Activated CD8-positive, alpha-beta T cell treated with anti-CD3 and anti-CD28 coated beads, Interleukin-2, amount 10 ng/mL, durations not matched to agents 7 days and 5 days (primary cell): ENCODE measurements at regions not wholly inside any gene's neighbourhood (a gene's known extent, or its start where the extent isn't known, plus 50 kb on each side); places are given as distances from the start of the nearest gene placed in this dataset.

ENCODE experiments used
- ATAC-seq: fragments of 150-1000 bp; cut with Tn5 transposase; one replicate; pipeline ENCODE4 v1.10.0; 2021; ENCODE audit warnings: moderate library complexity
- CTCF ChIA-PET: fragments of 350-600 bp; sonication (Branson Sonifier 250); formaldehyde crosslinking; loops from one replicate; lab custom pipeline; 2021; ENCODE audit warnings: antibody characterized with exemption; lab: Charles Lee
- POLR2A ChIA-PET: fragments of 350-600 bp; sonication (Branson Sonifier 250); formaldehyde crosslinking; loops from one replicate; lab custom pipeline; 2021; ENCODE audit warnings: antibody characterized with exemption; lab: Charles Lee
- DNase-seq: peaks from one replicate; pipeline ENCODE4 v3.0.0-alpha.2; 2020
- H3K27ac Mint-ChIP-seq: one replicate; pipeline ENCODE4 v1.8.0; 2021; ENCODE audit warnings: mild to moderate bottlenecking, mixed read lengths
- H3K27me3 Mint-ChIP-seq: one replicate; pipeline ENCODE4 v1.8.0; 2021; ENCODE audit warnings: low read depth, mixed read lengths
- H3K36me3 Mint-ChIP-seq: one replicate; pipeline ENCODE4 v1.8.0; 2021; ENCODE audit warnings: low read depth, mixed read lengths
- H3K4me1 Mint-ChIP-seq: one replicate; pipeline ENCODE4 v1.8.0; 2021; ENCODE audit warnings: low read depth, mixed read lengths
- H3K4me3 Mint-ChIP-seq: one replicate; pipeline ENCODE4 v1.8.0; 2021; ENCODE audit warnings: mild to moderate bottlenecking, mixed read lengths
- H3K9me3 Mint-ChIP-seq: one replicate; pipeline ENCODE4 v1.8.0; 2022; ENCODE audit warnings: mixed read lengths; ENCODE audit not compliant: insufficient read depth

DNA sequence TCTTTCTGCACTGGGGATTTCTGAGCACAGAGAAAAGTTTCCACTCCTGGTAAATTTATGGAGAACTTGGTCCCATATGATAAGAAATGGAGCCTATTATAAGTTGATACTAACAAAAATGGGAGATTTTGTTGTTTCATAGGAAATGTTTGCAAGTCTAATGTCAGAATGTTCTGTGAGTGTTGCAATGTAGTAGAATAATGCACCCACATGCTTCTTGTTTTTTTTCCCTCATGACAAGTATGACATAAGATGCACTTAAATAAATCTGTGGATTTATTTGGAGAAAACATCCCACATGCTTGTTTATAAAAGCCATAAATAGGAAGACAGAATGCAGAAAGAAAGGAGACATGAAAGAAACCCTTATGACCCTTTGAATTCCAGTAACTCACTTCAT, 50.8 kb upstream of the KCNJ6 start:
- H3K27me3 Mint-ChIP-seq, result no peaks in the 10 kb centered on the region
- H3K4me3 Mint-ChIP-seq, result no peak overlapping the region
- DNase-seq (no peak), ATAC-seq (no peak)
- H3K27ac Mint-ChIP-seq, result no peak overlapping the region
- POLR2A ChIA-PET, result no interaction called here
- no peaks in the 10 kb centered on the region for H3K9me3 Mint-ChIP-seq
- no peaks in the 10 kb centered on the region for H3K4me1 Mint-ChIP-seq
- no peaks in the 10 kb centered on the region for H3K36me3 Mint-ChIP-seq
- CTCF ChIA-PET, result no interaction called here

DNA sequence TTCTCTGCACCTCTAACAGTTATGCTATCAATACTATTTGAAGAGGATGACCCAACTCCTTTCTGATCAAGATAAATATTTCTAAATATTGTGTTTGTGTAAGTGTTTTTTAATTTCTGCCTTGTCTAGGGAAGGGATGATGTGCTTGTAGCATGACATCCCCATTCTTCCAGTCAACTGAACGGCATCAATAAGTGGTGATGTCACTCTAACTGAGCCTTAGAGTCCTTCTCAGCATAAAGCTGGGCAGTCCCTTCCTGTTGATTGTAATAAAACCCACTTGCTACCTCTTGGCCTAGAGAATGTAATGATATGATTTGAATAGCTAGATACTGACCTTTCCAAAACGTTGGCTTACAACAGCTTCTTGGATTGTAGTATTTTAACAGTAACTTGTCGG, 52.5 kb upstream of the KCNJ6 start:
- ChIA-PET POLR2A (no interaction called here), CTCF (no interaction called here)
- Mint-ChIP-seq H3K4me1 (no peaks in the 10 kb centered on the region), H3K4me3 (no peak overlapping the region), H3K9me3 (no peaks in the 10 kb centered on the region), H3K27ac (no peak overlapping the region), H3K27me3 (no peaks in the 10 kb centered on the region), H3K36me3 (no peaks in the 10 kb centered on the region)
- no peak for ATAC-seq
- no peak for DNase-seq

GRCh38 chr21:37970548-37970947, 54.3 kb upstream of the KCNJ6 start:
- CTCF ChIA-PET, result no interaction called here
- POLR2A ChIA-PET, result no interaction called here
- Mint-ChIP-seq H3K36me3 (no peaks in the 10 kb centered on the region), H3K9me3 (no peaks in the 10 kb centered on the region), H3K27me3 (no peaks in the 10 kb centered on the region), H3K27ac (no peak overlapping the region), H3K4me3 (no peak overlapping the region), H3K4me1 (no peaks in the 10 kb centered on the region)
- ATAC-seq (no peak), DNase-seq (no peak)

DNA sequence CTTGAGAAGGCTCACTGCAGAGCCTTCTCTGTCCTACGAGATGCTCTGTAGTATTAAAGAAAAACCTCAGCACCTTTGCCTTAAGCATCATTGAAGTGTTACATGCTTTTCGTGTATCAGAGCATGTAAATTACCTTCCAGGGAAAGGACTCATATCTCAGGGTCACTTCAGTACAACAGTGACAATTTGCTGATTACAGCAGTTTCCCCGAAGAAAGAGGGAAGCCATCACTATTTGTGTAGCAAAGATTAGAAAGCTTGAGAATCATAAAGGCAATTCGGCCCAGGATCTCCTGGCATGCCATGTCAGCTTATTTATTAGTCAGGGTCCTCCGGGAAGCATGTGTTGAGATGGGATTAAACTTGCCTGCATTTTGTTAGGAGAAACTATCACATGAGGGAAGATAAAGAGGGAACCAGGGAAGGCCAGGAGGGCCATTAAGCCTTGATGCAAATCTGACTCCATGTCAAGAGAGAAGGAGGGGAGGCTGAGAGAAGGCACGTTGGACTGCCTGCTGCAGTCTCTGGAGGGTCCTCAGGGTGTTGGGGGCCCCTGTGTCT, 55.2 kb upstream of the KCNJ6 start:
- ChIA-PET CTCF (no interaction called here), POLR2A (no interaction called here)
- H3K9me3 Mint-ChIP-seq, result no peaks in the 10 kb centered on the region
- no peak overlapping the region for H3K27ac Mint-ChIP-seq
- H3K4me3 Mint-ChIP-seq, result no peak overlapping the region
- no peak for DNase-seq
- no peak for ATAC-seq
- no peaks in the 10 kb centered on the region for H3K27me3 Mint-ChIP-seq
- H3K36me3 Mint-ChIP-seq, result no peaks in the 10 kb centered on the region
- H3K4me1 Mint-ChIP-seq, result no peaks in the 10 kb centered on the region

GRCh38 chr21:37974081-37974480, 57.8 kb upstream of the KCNJ6 start:
- CTCF ChIA-PET, result no interaction called here
- Mint-ChIP-seq H3K4me1 (no peaks in the 10 kb centered on the region), H3K9me3 (no peaks in the 10 kb centered on the region), H3K27me3 (no peaks in the 10 kb centered on the region), H3K4me3 (no peak overlapping the region), H3K27ac (no peak overlapping the region), H3K36me3 (no peaks in the 10 kb centered on the region)
- POLR2A ChIA-PET, result no interaction called here
- no peak for ATAC-seq
- no peak for DNase-seq

GRCh38 chr21:37982496-37983318, 66.5 kb upstream of the KCNJ6 start:
- DNase-seq (no peak), ATAC-seq (no peak)
- Mint-ChIP-seq H3K9me3 (no peaks in the 10 kb centered on the region), H3K27me3 (peaks cover 3% of the 10 kb centered on the region), H3K27ac (no peak overlapping the region), H3K4me1 (no peaks in the 10 kb centered on the region), H3K36me3 (no peaks in the 10 kb centered on the region), H3K4me3 (no peak overlapping the region)
- ChIA-PET POLR2A (no interaction called here), CTCF (no interaction called here)

- Mint-ChIP-seq H3K36me3 (no peaks in the 10 kb centered on the region), H3K27ac (no peak overlapping the region), H3K4me1 (no peaks in the 10 kb centered on the region), H3K27me3 (peaks cover 3% of the 10 kb centered on the region), H3K4me3 (no peak overlapping the region), H3K9me3 (no peaks in the 10 kb centered on the region)
- no peak for DNase-seq
- no peak for ATAC-seq
- CTCF ChIA-PET, result no interaction called here
- POLR2A ChIA-PET, result no interaction called here
These were observed 67.3 kb upstream of the KCNJ6 start for GRCh38 chr21:37983336-37984095.

- DNase-seq, result no peak
- Mint-ChIP-seq H3K9me3 (no peaks in the 10 kb centered on the region), H3K4me1 (no peaks in the 10 kb centered on the region), H3K36me3 (no peaks in the 10 kb centered on the region), H3K27me3 (peaks cover 3% of the 10 kb centered on the region), H3K27ac (no peak overlapping the region), H3K4me3 (no peak overlapping the region)
- CTCF ChIA-PET, result no interaction called here
- POLR2A ChIA-PET, result no interaction called here
- no peak for ATAC-seq
These were observed 68.2 kb upstream of the KCNJ6 start for GRCh38 chr21:37984416-37984815.

DNA sequence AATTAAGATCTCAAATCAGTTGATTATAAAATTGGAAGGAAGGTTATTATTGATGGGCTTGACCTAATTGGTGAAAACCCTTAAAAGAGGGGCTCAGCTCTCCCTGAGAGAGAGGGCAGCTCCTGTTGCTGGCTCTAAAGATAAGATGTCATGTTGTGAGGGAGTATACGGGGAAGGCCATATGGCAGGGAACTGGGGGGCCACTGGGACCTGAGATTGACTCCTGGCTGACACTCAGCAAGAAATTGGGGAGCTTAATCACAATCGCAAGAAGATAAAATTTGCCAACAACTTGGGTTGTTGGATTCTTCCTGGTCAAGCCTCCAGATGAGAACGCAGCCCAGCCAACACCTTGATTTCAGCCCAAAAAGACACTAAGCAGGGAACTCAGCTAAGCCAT, 69.7 kb upstream of the KCNJ6 start:
- DNase-seq, result no peak
- H3K4me3 Mint-ChIP-seq, result no peak overlapping the region
- H3K9me3 Mint-ChIP-seq, result no peaks in the 10 kb centered on the region
- no peak for ATAC-seq
- ChIA-PET CTCF (no interaction called here), POLR2A (no interaction called here)
- H3K36me3 Mint-ChIP-seq, result no peaks in the 10 kb centered on the region
- no peak overlapping the region for H3K27ac Mint-ChIP-seq
- peaks cover 3% of the 10 kb centered on the region for H3K27me3 Mint-ChIP-seq
- H3K4me1 Mint-ChIP-seq, result no peaks in the 10 kb centered on the region

GRCh38 chr21:37986751-37987399, 70.6 kb upstream of the KCNJ6 start:
- ChIA-PET POLR2A (no interaction called here), CTCF (no interaction called here)
- H3K27me3 Mint-ChIP-seq, result peaks cover 3% of the 10 kb centered on the region
- DNase-seq (no peak), ATAC-seq (no peak)
- H3K27ac Mint-ChIP-seq, result no peak overlapping the region
- no peak overlapping the region for H3K4me3 Mint-ChIP-seq
- H3K9me3 Mint-ChIP-seq, result no peaks in the 10 kb centered on the region
- no peaks in the 10 kb centered on the region for H3K4me1 Mint-ChIP-seq
- H3K36me3 Mint-ChIP-seq, result no peaks in the 10 kb centered on the region

DNA sequence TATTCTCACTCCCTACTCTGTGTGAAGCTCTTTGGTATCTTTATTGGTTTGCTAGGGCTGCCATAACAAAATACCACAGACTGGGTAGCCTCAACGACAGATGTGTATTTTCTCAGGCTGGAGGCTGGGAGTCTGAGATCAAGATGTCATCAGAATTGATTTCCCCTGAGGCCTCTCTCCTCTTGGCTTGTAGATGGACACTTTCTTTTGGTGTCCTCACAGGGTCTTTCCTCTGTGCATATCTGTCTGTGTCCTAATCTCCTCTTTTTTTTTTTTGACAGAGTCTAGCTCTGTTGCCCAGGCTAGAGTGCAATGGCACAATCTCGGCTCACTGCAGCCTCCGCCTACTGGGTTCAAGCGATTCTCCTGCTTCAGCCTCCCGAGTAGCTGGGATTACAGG, 71.4 kb upstream of the KCNJ6 start:
- Mint-ChIP-seq H3K36me3 (no peaks in the 10 kb centered on the region), H3K9me3 (no peaks in the 10 kb centered on the region), H3K27me3 (peaks cover 3% of the 10 kb centered on the region), H3K4me3 (no peak overlapping the region), H3K4me1 (no peaks in the 10 kb centered on the region), H3K27ac (no peak overlapping the region)
- ATAC-seq (no peak), DNase-seq (no peak)
- POLR2A ChIA-PET, result no interaction called here
- CTCF ChIA-PET, result no interaction called here

GRCh38 chr21:37993071-37993470, 76.8 kb upstream of the KCNJ6 start:
- no peak for DNase-seq
- Mint-ChIP-seq H3K4me1 (no peaks in the 10 kb centered on the region), H3K27me3 (no peaks in the 10 kb centered on the region), H3K27ac (no peak overlapping the region), H3K9me3 (no peaks in the 10 kb centered on the region), H3K4me3 (no peak overlapping the region), H3K36me3 (no peaks in the 10 kb centered on the region)
- POLR2A ChIA-PET, result no interaction called here
- no peak for ATAC-seq
- CTCF ChIA-PET, result no interaction called here
